HG03039 (cell line): ENCODE measurements at regions not wholly inside any gene's neighbourhood (a gene's known extent, or its start where the extent isn't known, plus 50 kb on each side); places are given as distances from the start of the nearest gene placed in this dataset.

Experiments
- ATAC-seq: cut with Tn5 transposase; IDR thresholded peaks from one replicate; pipeline ENCODE4 v1.9.1; 2021; ENCODE audit warnings: mild to moderate bottlenecking, moderate library complexity; ENCODE audit not compliant: unreplicated experiment

DNA sequence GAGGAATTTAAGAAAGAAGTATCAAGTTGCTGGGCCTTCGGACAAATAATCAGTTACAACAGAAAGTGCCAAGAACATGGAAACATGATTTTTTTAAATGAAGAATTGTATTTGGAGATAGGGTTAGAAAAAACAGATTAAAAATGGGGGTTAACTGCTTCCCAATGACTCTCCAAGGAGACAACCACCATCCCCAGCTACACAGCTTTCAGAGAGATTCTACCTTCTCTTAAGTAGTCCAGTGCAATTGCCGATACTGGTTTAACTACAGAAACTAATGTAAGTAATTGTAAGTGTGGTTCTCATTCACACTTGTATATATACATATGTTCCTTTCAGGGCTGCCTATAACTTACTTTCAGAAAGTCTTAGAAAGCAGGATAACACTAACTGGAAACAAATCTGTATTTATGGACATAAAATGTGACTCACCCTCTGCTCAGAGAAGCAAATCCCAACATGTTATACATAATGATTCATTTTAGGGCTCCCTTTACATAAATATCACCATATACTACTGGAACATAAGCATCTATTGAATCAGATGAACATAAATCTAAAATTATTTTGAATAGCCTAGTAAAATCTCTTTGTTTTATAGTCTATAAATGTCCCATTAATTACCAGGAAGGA is 248.9 kb upstream of the UGT8 start:
- no peak for ATAC-seq

DNA sequence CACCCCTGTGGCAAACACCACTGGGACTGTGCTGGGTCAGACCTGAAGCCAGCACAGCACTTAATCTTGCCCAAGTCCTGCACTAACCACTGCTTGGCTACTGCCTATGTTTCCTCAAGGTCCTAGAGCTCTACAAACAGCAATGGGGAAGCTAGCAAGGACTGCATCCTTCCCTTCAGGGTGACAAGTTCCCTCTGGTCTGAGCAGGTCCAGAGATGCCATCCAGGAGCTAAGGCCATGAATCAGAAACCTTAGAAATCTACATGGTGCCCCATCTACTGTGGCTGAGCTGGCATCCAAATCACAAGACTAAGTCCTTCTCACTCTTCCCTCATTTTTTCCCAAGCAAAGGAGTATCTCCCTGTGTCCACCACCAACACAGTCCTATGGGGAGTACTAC is 239.7 kb upstream of the UGT8 start:
- ATAC-seq, result no peak

DNA sequence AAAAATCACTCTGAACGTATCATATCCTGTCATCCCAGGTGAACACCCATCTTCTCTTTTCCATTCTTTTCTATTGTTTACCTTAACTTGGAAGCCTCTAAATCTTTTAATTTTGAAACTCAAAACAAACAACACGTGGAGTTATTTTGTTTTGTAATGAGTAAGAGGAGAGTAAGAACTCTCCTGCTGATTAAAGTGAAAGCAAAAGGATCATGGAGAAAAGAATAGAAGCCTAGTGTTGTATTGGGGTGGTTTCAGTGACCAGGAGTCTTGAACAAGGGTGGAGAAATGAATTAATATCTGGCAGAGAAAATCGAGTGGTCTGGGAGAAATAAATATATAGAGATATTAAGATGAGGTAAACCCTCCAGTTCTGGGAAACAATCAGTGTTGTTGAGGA is 237.4 kb upstream of the UGT8 start:
- no peak for ATAC-seq

DNA sequence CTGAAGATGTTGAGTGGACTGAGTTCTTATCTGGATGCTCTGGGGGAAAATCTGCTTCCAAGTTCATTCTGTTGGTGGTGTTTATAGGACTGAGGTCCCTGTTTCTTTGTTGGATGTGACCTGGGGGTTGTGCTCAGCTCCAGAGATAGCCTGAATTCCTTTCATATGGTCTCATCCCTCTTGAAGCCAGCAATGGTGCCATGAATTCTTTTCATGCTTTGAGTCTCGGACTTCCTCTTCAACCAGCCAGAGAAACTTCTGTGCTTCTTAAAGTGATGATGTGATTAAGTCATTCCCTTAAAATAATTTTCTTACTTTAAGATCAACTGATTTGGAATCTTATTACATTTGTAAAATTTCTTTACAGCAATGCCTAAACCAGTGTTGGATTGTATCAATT is 233.8 kb upstream of the UGT8 start:
- ATAC-seq, result no peak

DNA sequence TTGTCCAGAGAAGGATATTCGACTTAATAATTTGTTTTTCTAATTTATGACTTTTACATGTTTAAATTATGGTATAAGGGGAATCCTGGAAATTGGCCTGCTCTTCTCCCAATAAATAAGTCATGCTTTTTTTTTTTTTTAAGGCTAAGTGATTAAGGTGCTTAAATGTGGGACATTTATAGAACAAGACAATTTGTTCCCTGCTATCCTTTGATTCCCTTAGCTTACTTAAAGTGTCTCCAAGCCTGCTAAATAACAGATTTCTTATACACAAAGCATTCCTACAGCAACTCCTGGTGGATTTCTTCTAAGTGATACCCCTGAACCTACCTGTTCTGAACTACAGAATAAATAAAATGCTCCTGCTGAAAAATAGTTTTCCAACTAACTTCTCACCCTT is 233.0 kb upstream of the UGT8 start:
- no peak for ATAC-seq

DNA sequence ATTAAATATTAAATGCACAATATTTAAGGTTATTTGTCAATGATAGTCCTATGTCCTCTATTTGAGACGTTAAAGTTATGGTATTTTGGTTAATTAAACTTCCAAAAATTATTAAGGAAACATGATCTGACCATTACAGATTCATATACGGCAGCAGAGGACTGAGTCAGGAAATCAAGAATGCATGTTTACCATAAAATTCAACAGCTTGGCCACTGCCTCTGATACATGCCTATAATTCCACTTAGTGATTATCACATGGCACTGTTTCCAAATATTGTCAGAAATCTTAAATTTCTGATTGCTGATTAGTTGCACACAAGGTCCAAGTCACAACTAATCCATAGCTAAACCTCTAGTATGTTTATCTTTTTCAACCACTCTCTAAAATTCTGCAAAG is 232.2 kb upstream of the UGT8 start:
- no peak for ATAC-seq

DNA sequence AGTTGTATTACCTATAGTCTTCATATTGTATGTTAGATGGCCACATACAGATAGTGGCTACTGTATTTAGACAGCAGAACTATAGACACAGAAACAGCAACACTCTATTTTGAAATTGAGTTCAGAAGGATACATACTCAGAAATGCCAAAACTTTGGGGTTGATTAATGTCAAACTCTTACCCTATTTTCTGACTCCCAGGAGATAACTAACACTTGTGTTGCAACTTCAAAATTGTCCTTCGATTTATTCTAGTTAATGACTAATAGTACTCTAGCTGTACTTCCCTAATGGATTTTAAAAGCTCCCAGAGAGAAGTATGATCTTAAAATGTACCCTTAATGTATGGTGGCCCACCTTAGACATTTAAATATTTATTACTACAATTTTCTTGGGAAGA is 229.9 kb upstream of the UGT8 start:
- no peak for ATAC-seq

DNA sequence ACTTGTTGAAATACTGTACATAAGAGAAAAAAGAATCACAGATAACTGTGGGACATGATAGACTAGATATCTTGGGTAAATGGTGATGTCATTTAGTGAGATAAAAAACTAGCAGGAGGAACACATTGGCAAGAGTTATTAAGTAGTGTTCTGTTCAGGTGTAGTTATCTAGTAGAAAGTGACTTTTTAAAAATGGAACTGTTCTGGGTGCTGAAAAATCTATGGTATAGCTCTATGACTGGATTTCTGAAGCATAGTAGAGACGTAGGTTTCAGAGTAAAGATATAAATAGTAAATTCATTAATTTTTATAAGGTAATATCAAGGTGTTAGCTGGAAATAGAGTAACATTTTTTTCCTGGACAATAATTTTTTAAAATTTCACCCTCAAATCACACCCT is 225.1 kb upstream of the UGT8 start:
- no peak for ATAC-seq

DNA sequence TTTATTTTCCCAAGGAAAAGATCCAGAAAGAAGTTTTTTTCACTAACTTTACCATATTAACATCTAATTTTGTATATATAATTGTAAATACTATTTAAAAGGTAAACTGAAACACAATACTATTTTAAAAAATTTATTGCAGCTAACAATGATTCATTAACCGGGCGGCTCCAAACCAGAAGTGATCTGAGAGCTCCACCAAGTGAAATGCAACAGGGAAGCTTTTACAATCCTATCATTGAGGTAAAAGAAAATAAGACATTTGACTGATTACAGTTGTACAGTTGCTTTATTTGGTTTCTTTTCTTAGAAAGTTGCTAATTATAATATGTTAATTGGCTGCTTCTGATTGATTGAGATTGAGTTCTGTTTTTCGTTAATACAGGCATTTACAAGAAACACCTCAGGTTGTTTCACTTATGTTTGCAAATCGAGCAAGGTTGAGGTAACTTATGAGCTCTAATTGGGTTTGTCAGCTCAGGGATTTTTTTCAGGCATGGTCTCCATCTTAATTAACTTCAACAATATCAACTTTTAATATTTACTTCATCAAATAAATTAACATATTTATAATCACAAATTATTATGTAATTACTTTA is 220.2 kb upstream of the UGT8 start:
- no peak for ATAC-seq

DNA sequence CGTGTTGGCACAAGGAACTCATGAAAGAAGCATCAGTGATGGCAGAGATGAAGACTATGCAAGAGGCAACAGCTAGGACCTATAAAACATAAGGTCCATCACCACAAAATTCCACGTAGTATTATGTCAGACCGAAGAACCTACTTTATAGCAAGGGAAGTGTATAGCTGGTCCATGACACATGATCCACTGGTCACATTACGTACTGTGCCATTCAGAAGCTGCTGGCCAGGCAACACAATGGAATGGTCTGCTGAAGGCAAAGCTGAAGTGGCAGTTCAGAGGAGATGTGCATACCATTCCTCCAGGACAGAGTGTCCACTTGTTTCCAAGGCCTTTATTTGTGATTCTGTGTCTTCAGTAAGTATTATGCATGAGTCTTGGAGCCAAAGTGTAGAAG is 215.5 kb upstream of the UGT8 start:
- no peak for ATAC-seq

DNA sequence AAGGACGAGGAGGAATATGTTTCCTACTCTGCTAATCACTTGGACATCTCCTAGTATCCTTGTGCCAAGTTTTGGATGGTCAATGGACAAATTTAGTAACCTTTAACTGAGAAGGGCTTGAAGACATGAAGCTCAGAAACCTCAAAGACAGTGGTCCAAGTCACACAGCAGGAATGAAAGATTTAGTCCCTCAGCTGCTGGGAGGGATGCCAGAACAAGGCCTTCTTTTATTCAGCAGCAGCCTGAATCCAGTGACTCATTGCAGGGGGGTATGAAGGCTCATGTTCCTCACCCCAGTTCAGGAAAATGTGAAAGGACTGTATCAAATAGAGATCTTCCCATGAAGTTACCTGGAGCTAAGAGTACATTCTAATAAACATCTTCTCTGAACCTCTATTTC is 214.9 kb upstream of the UGT8 start:
- ATAC-seq, result no peak

DNA sequence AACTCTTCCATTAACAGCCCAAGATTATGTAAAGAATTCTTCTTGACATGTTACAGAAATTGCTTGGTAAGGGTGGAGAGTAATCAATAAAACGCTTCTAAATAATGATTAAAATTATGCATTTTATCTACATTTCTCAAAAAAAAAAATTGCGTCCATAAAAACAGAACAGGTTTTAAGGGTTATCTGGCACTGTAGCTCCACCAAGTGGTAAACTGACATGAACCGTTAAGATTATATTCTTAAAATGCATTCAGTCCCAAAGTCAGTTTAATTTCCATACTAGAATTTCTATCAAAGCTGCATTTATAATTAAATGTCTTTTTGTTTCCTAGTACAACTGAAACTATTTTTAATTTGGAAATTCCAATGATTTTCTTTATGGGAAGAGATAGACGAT is 214.0 kb upstream of the UGT8 start:
- ATAC-seq, result no peak

DNA sequence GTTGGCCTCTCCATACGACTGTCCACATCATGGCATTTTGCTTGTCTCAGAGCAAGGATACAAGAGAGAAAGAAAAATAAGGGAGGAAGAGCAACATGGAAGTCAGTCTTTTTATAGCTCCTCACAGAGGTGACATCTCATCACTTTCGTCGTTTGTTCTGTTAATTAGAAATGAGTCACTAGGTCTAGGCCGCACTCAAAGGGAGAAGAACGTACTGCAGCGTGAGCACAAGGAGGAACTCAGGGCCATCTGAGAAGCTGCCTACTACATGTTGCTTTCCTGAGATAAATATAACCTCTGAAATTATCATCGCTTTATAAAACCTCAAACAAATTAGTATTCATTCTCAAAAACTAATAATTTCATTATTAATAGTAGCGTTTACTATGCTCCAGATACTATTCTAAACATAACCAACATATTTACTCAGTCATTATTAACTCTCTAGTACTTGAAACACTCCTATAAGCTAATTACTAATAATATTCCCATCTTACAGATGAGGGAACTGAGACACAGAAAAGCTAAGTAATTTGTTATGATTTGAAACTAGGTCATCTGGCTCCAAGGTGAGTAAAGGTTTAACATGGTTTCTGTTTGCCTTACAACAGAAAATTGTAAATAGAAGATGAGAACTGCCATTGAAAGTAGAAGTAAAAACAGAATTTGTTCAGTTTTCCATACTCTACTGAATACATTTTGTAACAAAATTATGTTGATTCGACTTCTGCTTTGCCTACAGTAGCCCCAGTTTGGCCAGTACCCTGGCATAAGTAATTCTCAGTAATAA is 213.2 kb upstream of the UGT8 start:
- ATAC-seq, result no peak

DNA sequence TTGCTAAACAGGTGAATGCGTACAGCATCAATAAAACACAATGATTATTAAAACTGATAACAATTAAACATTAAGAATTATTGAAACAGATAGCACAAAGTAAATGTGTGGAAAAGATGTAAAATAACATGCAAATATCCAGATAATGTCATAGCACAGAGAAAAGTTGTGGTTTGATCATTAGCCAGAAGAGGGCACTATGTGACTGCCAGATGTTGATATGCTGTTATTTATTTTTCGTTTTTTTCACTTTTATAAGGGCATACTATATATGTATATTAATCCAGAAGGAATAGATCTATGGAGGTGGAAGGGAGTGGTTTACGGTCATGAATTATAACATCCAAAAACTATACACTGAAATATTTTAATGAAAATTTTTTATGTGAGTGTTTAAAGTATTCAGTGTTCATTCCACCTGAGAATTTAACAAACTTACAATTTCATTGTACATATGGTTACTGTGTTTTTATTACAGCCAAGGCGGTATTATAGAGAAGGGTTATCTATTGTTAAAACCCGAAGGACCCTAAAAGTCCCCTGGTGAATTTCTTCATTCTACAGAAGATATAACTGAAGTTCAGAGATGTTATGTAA is 211.9 kb upstream of the UGT8 start:
- ATAC-seq, result no peak

DNA sequence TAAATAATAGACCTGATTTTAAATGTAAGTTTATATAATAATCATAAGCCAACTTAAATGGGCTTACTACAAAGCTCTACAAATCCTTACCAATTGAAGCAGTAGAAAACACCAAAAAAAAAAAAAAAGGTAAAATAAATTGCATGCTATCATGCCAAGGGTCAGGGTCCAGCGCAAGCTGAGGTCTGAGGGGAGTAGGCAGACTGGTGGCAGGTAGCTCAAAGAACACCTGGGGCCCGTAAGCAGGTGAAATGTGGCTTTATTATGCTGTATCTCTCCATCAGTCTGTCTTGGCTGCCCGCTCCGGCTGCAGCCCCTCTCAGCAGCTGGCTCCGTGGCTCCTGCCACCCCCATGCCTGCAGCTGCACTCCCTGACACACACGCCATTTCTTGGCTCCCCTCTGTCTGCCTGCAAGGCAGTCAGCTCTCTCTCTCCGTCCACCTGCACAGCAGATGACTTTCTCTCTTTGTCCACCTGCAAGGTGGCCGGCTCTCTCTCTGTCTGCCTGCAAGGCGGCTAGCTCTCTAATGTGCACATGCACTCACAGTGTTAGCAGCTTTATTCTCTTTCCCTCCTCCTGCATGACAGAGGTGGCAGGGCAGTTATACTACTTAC is 209.4 kb upstream of the UGT8 start:
- no peak for ATAC-seq

DNA sequence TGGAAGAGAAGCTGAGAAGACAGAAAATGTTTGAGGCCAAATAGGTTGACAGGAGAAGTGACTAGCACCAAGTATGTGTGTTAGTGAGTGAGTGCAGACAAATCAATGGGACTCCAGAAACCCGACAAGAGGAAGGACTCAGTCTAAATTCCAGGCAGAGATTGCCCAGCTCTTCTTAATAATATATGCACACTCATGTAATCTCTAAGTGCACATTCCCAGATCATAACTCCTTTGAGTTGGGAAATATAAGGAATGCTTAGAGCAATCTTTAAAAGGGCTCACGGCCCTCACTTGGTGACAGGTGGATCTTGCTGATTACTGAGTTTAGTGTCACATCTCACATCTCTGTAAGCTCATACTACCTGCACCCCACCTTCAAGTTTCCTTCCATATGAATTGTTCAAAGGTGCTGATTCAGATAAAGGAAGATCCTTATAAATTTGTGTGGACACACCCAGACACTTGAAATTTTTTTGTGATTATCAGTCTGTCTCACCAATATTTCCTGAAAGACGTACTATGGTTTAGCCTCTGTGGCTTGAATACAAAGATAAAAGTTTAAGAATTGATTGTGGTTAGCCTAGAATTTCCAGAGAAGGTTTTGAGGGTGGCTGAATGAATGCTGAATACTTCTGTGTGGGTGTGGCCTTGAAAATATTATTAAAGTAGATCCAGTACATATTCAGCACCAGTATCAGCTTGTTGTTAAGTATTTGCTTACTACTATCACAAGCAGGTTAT is 205.1 kb upstream of the UGT8 start:
- ATAC-seq, result no peak

DNA sequence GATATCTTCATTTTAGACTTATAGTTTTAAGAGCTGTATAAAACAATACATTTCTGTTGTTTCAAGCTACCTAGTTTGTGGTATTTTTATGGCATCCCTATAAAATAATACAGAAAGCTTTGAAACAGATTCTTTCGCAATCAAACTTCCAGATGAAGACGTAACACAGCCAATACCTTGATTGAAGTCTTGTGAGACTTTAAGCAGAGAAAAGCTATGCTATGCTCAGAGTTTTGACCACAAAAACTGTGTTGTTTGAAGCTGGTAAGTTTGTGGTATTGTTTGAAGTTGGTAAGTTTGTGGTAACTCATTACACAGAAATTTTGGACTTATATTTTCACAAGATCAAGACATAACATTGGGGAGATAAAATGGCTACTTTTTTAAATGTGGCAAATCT is 201.8 kb upstream of the UGT8 start:
- ATAC-seq, result no peak

DNA sequence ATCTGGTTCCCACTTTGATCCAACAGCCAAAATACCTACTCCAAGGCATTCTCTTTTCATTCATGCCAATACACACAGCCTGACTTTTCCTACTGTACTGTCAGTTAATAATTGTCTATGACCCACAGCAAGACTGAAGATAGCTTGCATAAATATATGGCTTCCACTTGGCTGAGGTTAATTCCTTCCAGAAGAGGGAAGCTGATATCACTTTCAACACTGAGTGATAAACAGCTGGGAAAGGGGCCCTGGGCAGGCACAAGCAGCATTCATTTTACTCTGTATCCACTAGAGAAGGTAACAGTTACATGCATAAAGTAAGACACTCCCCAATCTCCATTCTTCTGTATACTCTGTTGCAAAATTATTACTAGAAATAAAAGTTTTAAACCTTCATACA is 200.2 kb upstream of the UGT8 start:
- no peak for ATAC-seq

DNA sequence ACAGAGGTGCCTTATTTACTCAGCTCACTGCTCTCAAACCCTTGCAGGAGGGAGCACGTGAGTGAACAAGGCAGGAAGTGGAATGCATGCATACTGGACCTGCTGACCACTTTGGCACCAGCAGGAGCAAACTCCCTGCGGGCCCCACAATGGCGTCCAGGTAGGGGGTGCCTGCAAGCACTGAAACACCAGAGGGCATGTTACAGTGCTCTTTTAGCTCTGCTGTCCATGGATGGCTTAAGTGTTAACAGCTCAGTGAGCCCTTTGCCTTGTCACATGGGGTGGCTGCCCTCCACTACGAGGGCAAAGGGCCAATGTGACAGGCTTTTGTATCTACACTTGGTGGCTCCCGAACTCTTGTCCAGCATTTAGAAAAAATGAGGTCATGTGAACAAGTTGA is 199.5 kb upstream of the UGT8 start:
- no peak for ATAC-seq

DNA sequence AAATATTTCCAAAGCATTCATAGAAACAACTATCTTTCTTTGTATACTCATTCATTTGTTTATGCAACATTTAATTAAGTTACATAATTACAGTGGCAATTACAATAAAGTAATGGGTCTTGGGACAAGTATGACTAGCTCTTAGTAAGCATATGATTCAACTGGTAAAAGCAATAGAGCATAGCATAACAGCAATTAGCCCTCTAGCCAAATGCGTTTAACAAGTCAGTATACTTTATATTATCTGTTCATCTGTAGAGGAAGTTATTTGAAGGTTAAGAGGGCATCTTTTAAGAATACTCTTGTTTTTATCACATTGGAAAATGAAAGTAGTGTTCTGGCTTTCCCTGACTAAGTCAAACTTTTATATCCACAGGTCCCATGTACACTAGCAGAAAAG is 198.1 kb upstream of the UGT8 start:
- no peak for ATAC-seq

DNA sequence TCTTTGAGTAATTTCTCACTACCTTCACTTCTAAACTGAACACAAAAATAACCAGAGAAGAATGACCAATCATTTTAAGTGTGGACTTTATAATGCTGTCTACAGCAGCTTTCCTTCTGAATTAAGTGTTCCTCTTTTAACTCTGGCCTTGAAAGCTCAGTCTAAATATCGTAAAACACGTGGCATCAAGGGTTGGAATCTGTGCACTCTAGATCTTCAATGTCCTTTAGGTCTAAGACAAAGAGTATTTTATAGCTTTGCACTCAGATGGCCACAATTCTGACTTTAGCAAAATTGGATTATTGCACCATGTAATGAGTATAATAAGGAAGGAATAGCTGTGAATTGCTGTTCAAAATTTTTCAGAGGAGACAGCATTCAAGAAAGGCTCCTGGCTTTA is 197.1 kb upstream of the UGT8 start:
- ATAC-seq, result no peak
